GM06990 (cell line): ENCODE measurements at regions not wholly inside any gene's neighbourhood (a gene's known extent, or its start where the extent isn't known, plus 50 kb on each side); places are given as distances from the start of the nearest gene placed in this dataset.

ENCODE experiments used
- DNase-seq: peaks from one replicate; pipeline ENCODE4 v3.0.0-alpha.2; 2011; ENCODE audit not compliant: insufficient read length; ENCODE audit errors: extremely low read depth
- H3K27me3 ChIP-seq: replicated peaks from 2 replicates; pipeline ENCODE4 v1.6.0; 2011; ENCODE audit warnings: low read length; ENCODE audit not compliant: control insufficient read depth, insufficient read depth
- H3K36me3 ChIP-seq: 2 replicates; pipeline ENCODE4 v1.5.1; 2011; ENCODE audit warnings: low read length; ENCODE audit not compliant: control insufficient read depth, insufficient read depth
- H3K4me3 ChIP-seq: replicated peaks from 2 replicates; pipeline ENCODE4 v1.5.1; 2011; ENCODE audit warnings: low read depth, mild to moderate bottlenecking, control low read depth, low read length
- CTCF ChIP-seq: IDR thresholded peaks from 2 replicates; pipeline ENCODE4 v1.5.1; 2011; ENCODE audit warnings: low read length, control low read depth, mild to moderate bottlenecking, inconsistent platforms; ENCODE audit not compliant: insufficient read depth, poor library complexity, severe bottlenecking

DNA sequence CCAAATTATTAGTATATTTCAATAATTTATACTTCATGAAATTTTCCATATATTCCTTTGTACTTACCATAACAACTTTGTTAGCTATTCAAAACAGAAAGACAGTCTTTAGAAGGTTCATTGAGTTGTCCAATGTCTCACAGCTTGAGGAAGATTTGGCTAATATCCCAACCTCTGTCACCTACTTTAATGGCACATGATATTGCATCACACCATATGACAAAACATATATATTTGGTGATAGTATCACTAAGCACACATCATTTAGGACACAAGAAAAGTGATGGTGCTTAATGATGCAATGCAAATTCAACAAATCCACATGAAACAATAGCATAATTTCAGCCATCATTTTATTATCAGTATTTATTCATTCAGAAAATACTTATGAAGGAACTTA is 122.0 kb upstream of the BRINP3 start:
- Histone ChIP-seq H3K27me3 (no peaks in the 10 kb centered on the region), H3K4me3 (no peak overlapping the region), H3K36me3 (no peaks in the 10 kb centered on the region)
- no peak for DNase-seq
- no peak for TF ChIP-seq CTCF

GRCh38 chr1:190602325-190602724 is 124.7 kb upstream of the BRINP3 start:
- Histone ChIP-seq H3K36me3 (no peaks in the 10 kb centered on the region), H3K4me3 (no peak overlapping the region), H3K27me3 (no peaks in the 10 kb centered on the region)
- DNase-seq = no peak
- TF ChIP-seq CTCF = no peak

- Histone ChIP-seq H3K36me3 (no peaks in the 10 kb centered on the region), H3K4me3 (no peak overlapping the region), H3K27me3 (no peaks in the 10 kb centered on the region)
- no peak for TF ChIP-seq CTCF
- DNase-seq = no peak
Measured at GRCh38 chr1:190608282-190608681, 130.6 kb upstream of the BRINP3 start.

GRCh38 chr1:190615818-190616217 is 138.2 kb upstream of the BRINP3 start:
- Histone ChIP-seq H3K36me3 (no peaks in the 10 kb centered on the region), H3K4me3 (no peak overlapping the region), H3K27me3 (no peaks in the 10 kb centered on the region)
- TF ChIP-seq CTCF = peak; percentile 29
- DNase-seq = no peak

GRCh38 chr1:190616235-190616634 is 138.6 kb upstream of the BRINP3 start:
- no peak for TF ChIP-seq CTCF

DNA sequence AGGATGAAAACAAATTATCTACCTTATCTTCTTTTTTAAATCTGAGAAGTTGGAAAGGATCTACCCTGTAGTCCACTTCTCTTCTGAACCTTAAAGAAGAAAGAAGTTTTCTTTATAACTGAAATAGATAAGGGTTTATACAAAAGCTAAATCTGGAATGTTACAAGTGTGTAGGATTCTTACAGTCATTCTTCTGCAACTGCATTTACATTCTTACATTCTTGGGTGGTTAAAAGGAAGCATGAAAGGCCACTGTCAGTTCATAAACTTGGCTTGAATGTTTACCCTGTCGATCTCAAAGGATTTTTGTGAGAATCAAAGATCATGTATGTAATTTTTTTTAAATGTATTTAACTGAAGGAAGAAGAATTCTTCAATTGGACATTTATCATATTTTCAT is 142.1 kb upstream of the BRINP3 start:
- no peak for DNase-seq
- no peak for TF ChIP-seq CTCF
- Histone ChIP-seq H3K36me3 (no peaks in the 10 kb centered on the region), H3K4me3 (no peak overlapping the region), H3K27me3 (no peaks in the 10 kb centered on the region)

More at GRCh38 chr1:190616235-190616634, 138.6 kb upstream of the BRINP3 start:
- Histone ChIP-seq H3K27me3 (no peaks in the 10 kb centered on the region), H3K36me3 (no peaks in the 10 kb centered on the region), H3K4me3 (no peak overlapping the region)
- no peak for DNase-seq
